ENCODE measurements at regions not wholly inside any gene's neighbourhood (a gene's known extent, or its start where the extent isn't known, plus 50 kb on each side); places are given as distances from the start of the nearest gene placed in this dataset.
A peak's percentile ranks its signal among the peaks of the same experiment; 100 is the strongest.
"Not testable (repeated sequence)": the region's sequence is repeated elsewhere in the genome, so short reads cannot be mapped to it uniquely, and the experiment has no call there.

DNA sequence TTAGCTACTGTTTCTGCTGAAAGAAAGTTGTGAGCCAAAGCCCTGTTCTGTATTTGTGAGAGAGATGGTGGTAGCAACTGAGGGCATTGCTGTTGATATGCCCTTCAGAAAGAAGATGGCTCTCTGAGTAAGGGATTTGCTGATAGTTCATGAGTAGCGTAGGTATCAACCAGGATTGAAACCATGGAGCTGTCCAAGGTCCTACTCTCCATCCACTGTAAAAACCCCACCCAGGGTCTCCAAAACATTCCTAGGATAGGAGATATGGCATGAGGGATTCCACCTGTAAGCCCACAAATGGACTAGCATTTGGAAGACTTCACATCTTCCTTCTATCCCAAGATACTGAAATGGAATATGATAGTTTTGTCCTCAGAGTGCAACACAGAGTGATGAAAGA lies 277.1 kb upstream of the PRKX start:
- no peak for DNase-seq (ENCODE audit: extremely low read depth, insufficient read length)
- H3K27me3 ChIP-seq (replicated peaks; ENCODE audit: control insufficient read depth, insufficient read depth, low read length) = no peaks in the 10 kb centered on the region
- TF ChIP-seq CTCF (IDR thresholded peaks at IDR 0.05; ENCODE audit: insufficient read depth, low read length, poor library complexity, severe bottlenecking) = no peak
- H3K4me3 ChIP-seq (replicated peaks; ENCODE audit: low read depth, low read length) = no peak overlapping the region
- H3K36me3 ChIP-seq (ENCODE audit: control insufficient read depth, insufficient read depth, low read length) = no peaks in the 10 kb centered on the region

GRCh38 chrX:3972104-3972858 lies 258.8 kb upstream of the PRKX start:
- not testable (repeated sequence) for H3K27me3 ChIP-seq (replicated peaks; ENCODE audit: control insufficient read depth, insufficient read depth, low read length); H3K36me3 ChIP-seq (ENCODE audit: control insufficient read depth, insufficient read depth, low read length); H3K4me3 ChIP-seq (replicated peaks; ENCODE audit: low read depth, low read length); DNase-seq (ENCODE audit: extremely low read depth, insufficient read length)

DNA sequence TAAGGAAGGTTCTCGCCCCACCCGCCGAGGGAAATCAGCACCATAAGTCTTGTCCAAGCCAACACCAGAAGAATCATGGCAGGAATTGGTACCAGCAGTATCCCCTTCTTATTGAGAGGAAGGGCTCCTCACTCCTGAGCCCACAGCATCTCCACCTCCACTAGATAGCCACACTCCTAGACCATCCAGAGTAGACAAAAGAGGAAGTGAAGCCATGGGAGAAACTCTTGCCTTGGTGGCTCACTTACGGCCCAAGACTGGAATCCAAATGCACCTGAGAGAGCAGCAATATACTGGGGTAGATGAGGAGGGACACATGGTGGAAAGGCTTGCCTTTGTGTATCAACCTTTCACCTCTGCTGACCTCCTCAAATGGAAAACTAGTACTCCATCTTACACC lies 255.3 kb upstream of the PRKX start:
- no peak for TF ChIP-seq CTCF (IDR thresholded peaks at IDR 0.05; ENCODE audit: insufficient read depth, low read length, poor library complexity, severe bottlenecking)
- Histone ChIP-seq H3K4me3 (replicated peaks; ENCODE audit: low read depth, low read length) (no peak overlapping the region), H3K27me3 (replicated peaks; ENCODE audit: control insufficient read depth, insufficient read depth, low read length) (no peaks in the 10 kb centered on the region), H3K36me3 (ENCODE audit: control insufficient read depth, insufficient read depth, low read length) (no peaks in the 10 kb centered on the region)
- no peak for DNase-seq (ENCODE audit: extremely low read depth, insufficient read length)

DNA sequence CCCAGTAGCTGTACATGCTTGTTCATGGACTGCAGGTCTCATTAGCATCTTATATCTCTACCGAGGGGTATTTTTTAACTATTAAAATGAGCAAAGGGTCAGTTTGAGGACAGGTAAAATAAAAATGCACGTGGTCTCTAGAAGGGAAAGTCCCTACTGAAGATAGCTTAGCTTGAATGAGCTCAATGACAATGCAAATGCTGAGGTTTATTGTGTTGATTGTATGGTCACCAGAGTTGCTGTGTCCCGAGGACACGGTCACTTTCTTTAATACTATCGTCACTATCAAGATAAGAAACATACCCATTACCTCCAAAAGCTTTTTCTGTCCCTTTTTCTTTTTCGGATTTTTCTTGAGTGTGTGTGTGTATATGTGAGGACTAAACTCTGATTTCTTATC lies 250.5 kb upstream of the PRKX start:
- no peak for DNase-seq (ENCODE audit: extremely low read depth, insufficient read length)
- Histone ChIP-seq H3K27me3 (replicated peaks; ENCODE audit: control insufficient read depth, insufficient read depth, low read length) (no peaks in the 10 kb centered on the region), H3K36me3 (ENCODE audit: control insufficient read depth, insufficient read depth, low read length) (no peaks in the 10 kb centered on the region), H3K4me3 (replicated peaks; ENCODE audit: low read depth, low read length) (no peak overlapping the region)
- TF ChIP-seq CTCF (IDR thresholded peaks at IDR 0.05; ENCODE audit: insufficient read depth, low read length, poor library complexity, severe bottlenecking) = no peak

DNA sequence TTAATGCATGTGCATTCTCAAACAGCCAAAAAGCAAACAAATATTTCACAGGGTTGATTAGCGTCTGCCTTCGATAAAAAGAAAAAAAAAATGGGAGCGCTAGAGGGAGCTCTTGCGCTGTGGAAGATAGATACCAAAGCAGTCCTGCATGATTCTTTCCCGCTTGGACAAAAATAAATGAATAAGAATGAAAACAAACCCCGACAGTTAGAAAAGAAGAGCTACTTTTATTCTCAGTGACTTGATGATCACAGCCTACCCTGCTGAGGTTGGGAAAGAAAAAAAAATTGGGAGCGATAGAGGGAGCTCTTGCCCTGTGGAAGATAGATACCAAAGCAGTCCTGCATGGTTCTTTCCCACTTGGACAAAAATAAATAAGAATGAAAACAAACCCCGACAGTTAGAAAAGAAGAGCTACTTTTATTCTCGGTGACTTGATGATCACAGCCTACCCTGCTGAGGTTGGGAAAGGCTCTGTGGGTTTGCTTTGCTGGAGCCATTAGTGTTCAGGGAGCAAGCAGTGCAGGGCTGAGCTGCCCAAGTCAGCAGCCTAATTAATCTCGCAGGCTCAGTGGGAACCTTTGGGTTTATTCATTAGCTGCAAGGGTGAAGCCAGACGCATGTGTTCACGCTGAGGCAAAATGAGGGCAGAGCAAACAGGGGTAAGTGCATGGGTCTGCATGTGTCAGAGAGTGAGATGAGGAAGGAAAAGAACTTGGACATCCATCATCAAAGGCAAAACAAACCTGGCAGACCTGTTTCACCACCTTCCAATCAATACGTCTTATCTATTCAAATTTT lies 249.3 kb upstream of the PRKX start:
- TF ChIP-seq CTCF (IDR thresholded peaks at IDR 0.05; ENCODE audit: insufficient read depth, low read length, poor library complexity, severe bottlenecking) = peak; percentile 64
- Histone ChIP-seq H3K4me3 (replicated peaks; ENCODE audit: low read depth, low read length) (no peak overlapping the region), H3K36me3 (ENCODE audit: control insufficient read depth, insufficient read depth, low read length) (no peaks in the 10 kb centered on the region), H3K27me3 (replicated peaks; ENCODE audit: control insufficient read depth, insufficient read depth, low read length) (no peaks in the 10 kb centered on the region)
- DNase-seq (ENCODE audit: extremely low read depth, insufficient read length) = no peak

- no peak for DNase-seq (ENCODE audit: extremely low read depth, insufficient read length)
- Histone ChIP-seq H3K27me3 (replicated peaks; ENCODE audit: control insufficient read depth, insufficient read depth, low read length) (no peaks in the 10 kb centered on the region), H3K36me3 (ENCODE audit: control insufficient read depth, insufficient read depth, low read length) (no peaks in the 10 kb centered on the region), H3K4me3 (replicated peaks; ENCODE audit: low read depth, low read length) (no peak overlapping the region)
- TF ChIP-seq CTCF (IDR thresholded peaks at IDR 0.05; ENCODE audit: insufficient read depth, low read length, poor library complexity, severe bottlenecking) = no peak
Measured at GRCh38 chrX:3960952-3961351, 247.5 kb upstream of the PRKX start.

All from GM06990 (cell line).